Nephron progenitor cell (in vitro differentiated cells): ENCODE measurements at regions not wholly inside any gene's neighbourhood (a gene's known extent, or its start where the extent isn't known, plus 50 kb on each side); places are given as distances from the start of the nearest gene placed in this dataset.

Experiments used
- DNase-seq: peaks from one replicate; pipeline ENCODE4 v3.0.0; 2021
- H3K27ac Mint-ChIP-seq: 2 replicates; pipeline ENCODE4 v1.8.0; 2021; ENCODE audit warnings: mild to moderate bottlenecking, moderate library complexity, mixed read lengths
- H3K27me3 Mint-ChIP-seq: 2 replicates; pipeline ENCODE4 v1.8.0; 2021; ENCODE audit warnings: mild to moderate bottlenecking, low read depth, mixed read lengths; ENCODE audit not compliant: poor library complexity
- H3K36me3 Mint-ChIP-seq: 2 replicates; pipeline ENCODE4 v1.8.0; 2021; ENCODE audit warnings: low read depth, mixed read lengths
- H3K4me1 Mint-ChIP-seq: 2 replicates; pipeline ENCODE4 v1.8.0; 2021; ENCODE audit warnings: mixed read lengths
- H3K4me3 Mint-ChIP-seq: 2 replicates; pipeline ENCODE4 v1.8.0; 2021; ENCODE audit warnings: mild to moderate bottlenecking, moderate library complexity, mixed read lengths
- H3K9me3 Mint-ChIP-seq: 2 replicates; pipeline ENCODE4 v1.8.0; 2021; ENCODE audit warnings: mild to moderate bottlenecking, moderate library complexity, mixed read lengths
- TF ChIP-seq, protein P1 (sequence below): fragments of 200-600 bp; sonication (generic); IDR thresholded peaks from 2 replicates; pipeline ENCODE4 v1.5.0; 2021; ENCODE audit warnings: antibody characterized with exemption

DNA sequence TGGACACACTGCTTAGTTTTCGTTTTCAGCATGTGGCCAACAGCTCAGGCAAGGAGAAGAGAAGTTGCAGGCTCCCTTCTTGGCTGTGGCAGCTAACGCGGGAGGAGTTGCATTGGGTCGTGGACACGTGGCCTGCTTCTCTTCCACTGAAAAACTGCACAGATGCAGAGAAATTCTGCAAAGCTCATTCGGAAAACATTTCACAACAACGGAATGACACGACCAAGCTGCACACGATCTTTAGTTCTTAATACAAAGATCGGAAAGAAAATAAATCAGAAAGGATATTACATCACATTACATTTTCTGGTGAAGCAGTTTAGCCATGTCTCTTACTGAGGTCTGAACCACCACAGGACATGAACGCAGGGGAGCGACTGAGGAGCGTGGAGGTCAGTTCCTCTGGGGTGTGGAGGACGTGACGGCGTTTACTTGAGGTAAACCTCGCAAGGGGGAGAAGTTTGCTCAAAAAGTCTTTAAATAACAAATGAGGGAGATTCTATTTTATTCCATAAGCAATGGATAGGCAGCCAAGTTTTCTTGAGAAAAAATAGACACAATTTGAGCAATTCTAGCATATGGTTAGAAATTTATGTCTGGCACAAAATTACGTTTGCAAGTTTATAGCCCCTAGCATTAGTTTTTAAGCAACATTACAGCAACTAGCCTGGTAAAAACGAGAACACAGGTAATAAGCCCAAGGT lies 178.3 kb downstream of the THBS2 start:
- no peak for DNase-seq
- Mint-ChIP-seq H3K4me3 (no peak overlapping the region), H3K4me1 (peaks cover 15% of the 10 kb centered on the region)

DNA sequence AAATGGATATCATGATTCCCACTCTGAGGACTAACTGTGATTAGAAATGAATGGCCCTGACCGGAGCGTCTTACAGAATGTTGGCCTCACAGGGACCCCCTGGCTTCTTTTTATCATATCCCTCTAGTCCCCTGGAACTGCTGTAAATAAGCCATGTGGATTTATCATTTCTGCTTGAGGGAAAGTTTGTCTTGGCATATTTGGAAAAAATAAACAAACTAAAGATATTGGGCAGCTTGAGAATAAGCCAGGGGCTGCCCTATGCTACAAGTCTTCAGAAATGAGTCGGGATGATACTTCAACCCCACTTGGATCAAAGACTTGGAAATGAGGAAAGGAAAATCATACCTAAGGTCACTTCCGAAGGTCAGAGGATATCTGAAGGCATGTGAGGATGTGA lies 179.1 kb downstream of the THBS2 start:
- no peaks in the 10 kb centered on the region for H3K36me3 Mint-ChIP-seq
- TF ChIP-seq, protein P1, sequence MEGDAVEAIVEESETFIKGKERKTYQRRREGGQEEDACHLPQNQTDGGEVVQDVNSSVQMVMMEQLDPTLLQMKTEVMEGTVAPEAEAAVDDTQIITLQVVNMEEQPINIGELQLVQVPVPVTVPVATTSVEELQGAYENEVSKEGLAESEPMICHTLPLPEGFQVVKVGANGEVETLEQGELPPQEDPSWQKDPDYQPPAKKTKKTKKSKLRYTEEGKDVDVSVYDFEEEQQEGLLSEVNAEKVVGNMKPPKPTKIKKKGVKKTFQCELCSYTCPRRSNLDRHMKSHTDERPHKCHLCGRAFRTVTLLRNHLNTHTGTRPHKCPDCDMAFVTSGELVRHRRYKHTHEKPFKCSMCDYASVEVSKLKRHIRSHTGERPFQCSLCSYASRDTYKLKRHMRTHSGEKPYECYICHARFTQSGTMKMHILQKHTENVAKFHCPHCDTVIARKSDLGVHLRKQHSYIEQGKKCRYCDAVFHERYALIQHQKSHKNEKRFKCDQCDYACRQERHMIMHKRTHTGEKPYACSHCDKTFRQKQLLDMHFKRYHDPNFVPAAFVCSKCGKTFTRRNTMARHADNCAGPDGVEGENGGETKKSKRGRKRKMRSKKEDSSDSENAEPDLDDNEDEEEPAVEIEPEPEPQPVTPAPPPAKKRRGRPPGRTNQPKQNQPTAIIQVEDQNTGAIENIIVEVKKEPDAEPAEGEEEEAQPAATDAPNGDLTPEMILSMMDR, result no peak
- H3K4me3 Mint-ChIP-seq, result no peak overlapping the region
- DNase-seq, result no peak
- H3K27me3 Mint-ChIP-seq, result peaks cover 5% of the 10 kb centered on the region
- peaks cover 15% of the 10 kb centered on the region for H3K4me1 Mint-ChIP-seq
- H3K27ac Mint-ChIP-seq, result no peak overlapping the region
- H3K9me3 Mint-ChIP-seq, result peaks cover 4% of the 10 kb centered on the region

More for the DNA sequence above, 178.3 kb downstream of the THBS2 start:
- Mint-ChIP-seq H3K27me3 (peaks cover 5% of the 10 kb centered on the region), H3K9me3 (peaks cover 4% of the 10 kb centered on the region), H3K27ac (no peak overlapping the region), H3K36me3 (no peaks in the 10 kb centered on the region)
- TF ChIP-seq, protein P1, result no peak

DNA sequence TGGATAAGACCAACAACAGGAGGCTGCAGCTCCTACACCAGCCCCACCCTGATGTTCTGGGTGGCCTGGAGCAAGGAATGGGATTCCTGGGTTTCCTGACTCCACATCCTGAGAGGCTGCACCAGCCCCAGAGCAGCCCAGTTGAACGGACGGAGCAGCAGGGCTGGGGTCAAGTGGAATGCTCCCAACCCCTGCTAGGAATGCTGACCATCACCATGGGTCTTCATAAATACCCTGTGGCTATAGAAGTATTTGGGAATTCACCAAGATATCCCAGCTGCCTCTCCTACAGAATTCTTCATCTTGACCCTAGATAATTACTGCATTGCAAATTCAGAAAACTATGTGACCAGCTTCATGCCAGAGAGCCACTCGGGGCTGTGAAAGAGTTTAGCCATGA lies 180.3 kb downstream of the THBS2 start:
- Mint-ChIP-seq H3K36me3 (no peaks in the 10 kb centered on the region), H3K9me3 (peaks cover 4% of the 10 kb centered on the region), H3K4me1 (peaks cover 15% of the 10 kb centered on the region), H3K4me3 (no peak overlapping the region), H3K27ac (no peak overlapping the region), H3K27me3 (peaks cover 8% of the 10 kb centered on the region)
- DNase-seq, result no peak
- TF ChIP-seq, protein P1, result no peak

DNA sequence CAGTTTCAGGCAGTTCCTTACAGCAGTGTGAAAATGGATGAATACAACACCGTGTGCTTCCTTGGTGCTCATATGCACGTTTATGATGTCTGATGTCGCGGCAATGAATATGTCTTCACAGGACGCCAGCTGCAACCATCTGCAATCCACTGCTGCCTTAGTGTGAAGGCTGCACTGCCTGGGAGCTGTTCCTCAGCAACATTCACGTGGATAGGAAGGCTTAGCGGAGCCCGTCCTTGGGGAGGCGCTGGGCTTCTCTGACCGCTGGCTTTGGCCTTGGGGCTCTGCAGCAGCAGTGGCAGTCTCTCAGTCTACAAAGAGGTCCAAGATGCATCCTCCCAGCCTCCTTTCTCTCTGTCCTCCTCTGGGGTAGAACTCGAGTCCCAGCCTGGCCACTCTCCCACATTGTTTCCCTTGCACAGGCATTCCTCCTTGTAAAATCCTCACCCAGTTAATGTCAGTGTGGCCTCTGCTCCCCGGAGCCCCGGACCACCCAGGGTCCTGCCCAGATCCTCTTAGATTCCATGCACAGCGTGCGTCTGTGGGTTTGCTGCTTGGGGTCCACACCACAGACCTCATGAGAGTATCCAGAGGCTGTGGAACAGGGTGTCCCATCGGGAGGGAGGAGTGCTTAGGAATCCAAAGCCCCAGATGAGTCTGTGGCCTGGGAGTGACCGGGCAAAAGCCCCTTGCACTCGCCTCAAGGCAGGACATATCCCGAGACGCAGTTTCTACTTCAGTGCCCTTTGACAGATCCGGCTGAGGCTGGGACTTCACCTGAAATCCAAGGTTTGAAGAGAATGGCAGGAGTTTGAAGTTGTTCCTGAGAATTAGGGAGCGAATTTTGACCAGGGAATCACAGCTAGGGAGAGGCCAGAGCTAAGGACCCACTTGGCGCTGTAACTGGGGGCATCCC lies 181.3 kb downstream of the THBS2 start:
- Mint-ChIP-seq H3K4me3 (no peak overlapping the region), H3K9me3 (peaks cover 4% of the 10 kb centered on the region), H3K27me3 (peaks cover 8% of the 10 kb centered on the region), H3K27ac (no peak overlapping the region), H3K4me1 (peaks cover 15% of the 10 kb centered on the region), H3K36me3 (no peaks in the 10 kb centered on the region)
- DNase-seq, result no peak
- TF ChIP-seq, protein P1, result no peak

DNA sequence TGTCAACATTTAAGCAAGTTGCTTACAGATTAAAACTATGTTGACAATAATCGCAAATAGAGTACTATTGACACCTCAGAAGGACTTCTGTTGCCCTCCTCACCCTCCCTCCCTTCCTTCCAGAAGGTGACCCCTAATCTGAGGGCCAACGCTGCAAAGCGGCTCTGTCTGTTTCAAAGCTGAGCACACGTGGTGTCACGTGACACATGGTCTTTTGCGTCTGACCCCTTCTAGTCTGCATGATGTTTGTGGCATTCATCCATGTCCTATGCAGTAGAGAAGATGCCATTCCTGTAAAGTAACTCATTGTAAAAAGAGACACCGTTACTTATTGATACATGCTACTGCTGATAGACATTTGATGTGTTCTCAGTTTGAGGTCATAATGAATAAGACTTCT lies 182.3 kb downstream of the THBS2 start:
- Mint-ChIP-seq H3K4me1 (peaks cover 15% of the 10 kb centered on the region), H3K4me3 (no peak overlapping the region), H3K27me3 (peaks cover 8% of the 10 kb centered on the region), H3K9me3 (no peaks in the 10 kb centered on the region), H3K27ac (no peak overlapping the region), H3K36me3 (no peaks in the 10 kb centered on the region)
- no peak for DNase-seq
- TF ChIP-seq, protein P1, result no peak
